ENCODE measurements at regions not wholly inside any gene's neighbourhood (a gene's known extent, or its start where the extent isn't known, plus 50 kb on each side); places are given as distances from the start of the nearest gene placed in this dataset.

DNA sequence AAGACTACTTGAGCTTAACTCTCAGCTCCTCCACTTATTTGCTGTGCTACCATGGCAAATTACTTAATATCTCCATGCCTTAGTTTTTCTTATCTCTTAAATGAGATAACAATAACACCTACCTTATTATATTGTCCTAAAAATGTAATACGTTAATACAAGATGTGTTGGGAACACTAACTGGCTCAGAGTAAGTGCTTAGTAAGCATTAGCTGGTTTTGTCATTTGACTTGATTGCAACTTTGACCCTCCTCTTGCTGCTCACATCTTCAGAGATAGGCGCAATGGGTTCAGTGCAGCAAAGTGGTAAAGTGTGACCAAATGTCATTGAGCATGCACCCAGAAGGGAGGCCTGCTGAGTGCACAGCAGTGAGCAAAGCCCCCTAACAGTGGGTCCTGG is 294.5 kb upstream of the CLNK start:
- no peak for DNase-seq
- H3K9me3 Mint-ChIP-seq = no peaks in the 10 kb centered on the region
- intact Hi-C loops (cut with micrococcal nuclease) = no loop called here
- peaks cover 9% of the 10 kb centered on the region for H3K4me1 Mint-ChIP-seq (ENCODE audit: low read depth)
- no peak overlapping the region for H3K27ac Mint-ChIP-seq
- no peaks in the 10 kb centered on the region for H3K27me3 Mint-ChIP-seq
- ChIA-PET CTCF (no interaction called here), POLR2A (no interaction called here)
- H3K4me3 Mint-ChIP-seq = no peak overlapping the region
- H3K36me3 Mint-ChIP-seq = no peaks in the 10 kb centered on the region

DNA sequence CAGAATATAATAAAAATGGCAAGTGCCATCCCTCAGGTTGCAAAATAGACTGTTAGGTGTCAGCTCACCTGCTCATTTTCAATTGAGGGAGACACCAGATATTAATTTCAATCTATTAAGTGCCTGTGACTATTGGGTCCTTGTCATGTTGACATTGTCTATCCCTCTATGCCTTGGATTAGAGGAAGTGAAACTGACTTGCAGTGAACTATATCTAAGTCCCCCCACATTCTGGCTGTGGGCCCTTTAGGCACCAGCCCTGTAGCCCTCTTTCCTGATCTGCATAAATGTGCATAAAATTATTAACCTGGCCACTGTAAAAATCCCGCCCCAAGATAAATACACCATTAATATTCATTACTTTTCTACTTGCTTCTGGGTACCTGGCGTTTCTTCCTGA is 293.0 kb upstream of the CLNK start:
- ChIA-PET CTCF (no interaction called here), POLR2A (no interaction called here)
- Mint-ChIP-seq H3K27ac (no peak overlapping the region), H3K36me3 (no peaks in the 10 kb centered on the region), H3K27me3 (no peaks in the 10 kb centered on the region), H3K4me3 (no peak overlapping the region), H3K9me3 (no peaks in the 10 kb centered on the region), H3K4me1 (ENCODE audit: low read depth) (no peaks in the 10 kb centered on the region)
- intact Hi-C loops (cut with micrococcal nuclease) = no loop called here
- no peak for DNase-seq

DNA sequence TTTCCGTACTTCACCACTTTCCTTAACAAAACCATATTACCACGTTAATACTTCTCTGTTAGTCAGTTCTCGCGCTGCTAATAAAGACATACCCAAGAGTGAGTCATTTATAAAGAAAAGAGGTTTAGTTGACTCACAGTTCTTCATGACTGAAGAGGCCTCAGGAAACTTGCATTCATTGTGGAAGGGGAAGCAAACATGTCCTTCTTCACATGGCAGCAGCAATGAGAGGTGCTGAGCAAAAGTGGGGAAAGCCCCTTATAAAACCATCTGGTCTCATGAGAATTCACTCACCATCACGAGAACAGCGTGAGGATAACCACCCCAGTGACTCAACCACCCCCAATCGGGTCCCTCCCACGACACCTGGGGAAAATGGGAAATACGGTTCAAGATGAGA is 289.8 kb upstream of the CLNK start:
- POLR2A ChIA-PET = no interaction called here
- Mint-ChIP-seq H3K27ac (no peak overlapping the region), H3K4me3 (no peak overlapping the region), H3K9me3 (no peaks in the 10 kb centered on the region), H3K4me1 (ENCODE audit: low read depth) (no peaks in the 10 kb centered on the region), H3K27me3 (no peaks in the 10 kb centered on the region), H3K36me3 (no peaks in the 10 kb centered on the region)
- no peak for DNase-seq
- intact Hi-C loops (cut with micrococcal nuclease) = no loop called here
- CTCF ChIA-PET = no interaction called here

DNA sequence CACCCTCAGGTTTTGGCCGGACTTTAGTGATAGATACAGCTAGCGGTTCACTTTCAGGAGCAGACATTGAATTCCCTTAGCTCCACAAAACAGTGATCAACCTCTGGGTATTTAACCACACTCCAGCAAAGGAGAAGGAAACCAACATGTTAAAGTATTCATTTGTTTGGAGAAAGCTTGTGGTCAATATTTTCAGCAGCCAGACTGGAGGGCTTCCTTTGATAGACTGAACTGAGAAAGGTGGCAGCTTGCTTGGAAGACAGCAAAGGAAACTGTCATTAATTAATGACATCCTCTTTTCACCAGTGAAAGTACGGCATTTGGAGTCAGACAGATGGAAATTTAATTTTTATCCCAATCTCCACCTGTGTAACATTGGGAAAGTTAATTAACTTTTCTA is 289.1 kb upstream of the CLNK start:
- Mint-ChIP-seq H3K4me1 (ENCODE audit: low read depth) (no peaks in the 10 kb centered on the region), H3K27me3 (no peaks in the 10 kb centered on the region), H3K4me3 (no peak overlapping the region), H3K36me3 (no peaks in the 10 kb centered on the region), H3K27ac (no peak overlapping the region), H3K9me3 (no peaks in the 10 kb centered on the region)
- ChIA-PET POLR2A (interaction anchor here (0.5 kb wide), 1 partner anchor 251 kb away, joined by 3 read pairs; no protein-coding TSS in a partner anchor), CTCF (interaction anchor here (0.9 kb wide), 1 partner anchor 9 kb away, joined by 3 read pairs; no protein-coding TSS in a partner anchor)
- intact Hi-C loops (cut with micrococcal nuclease) = no loop called here
- DNase-seq = no peak

DNA sequence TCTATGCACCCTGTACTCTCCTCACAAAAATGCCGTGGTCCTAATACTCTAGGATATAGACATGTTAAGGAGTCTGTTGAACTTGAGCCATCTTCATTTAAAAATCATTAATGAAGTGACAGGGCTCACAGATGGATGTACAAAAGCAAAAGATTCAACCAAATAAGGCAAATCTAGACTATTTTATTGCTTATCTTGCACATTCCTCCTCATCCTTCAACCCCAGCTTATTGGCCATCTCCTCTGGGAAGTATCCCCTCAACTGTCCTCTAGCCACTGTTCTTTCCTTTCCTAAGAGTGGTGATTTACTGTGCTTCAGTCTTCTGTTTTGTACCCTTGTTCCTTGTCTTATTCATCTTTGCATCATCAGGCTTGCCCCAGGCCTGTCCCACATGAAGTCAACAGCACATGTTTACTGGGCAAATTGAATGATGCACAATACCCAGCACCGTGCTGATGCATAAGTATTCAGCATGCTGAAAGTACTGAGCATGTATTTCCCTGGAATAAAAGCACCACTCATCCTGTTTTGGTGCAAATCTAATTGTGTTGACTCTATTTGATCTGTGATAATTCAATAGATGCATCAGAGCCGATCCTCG is 287.3 kb upstream of the CLNK start:
- Mint-ChIP-seq H3K4me3 (no peak overlapping the region), H3K4me1 (ENCODE audit: low read depth) (no peaks in the 10 kb centered on the region), H3K9me3 (no peaks in the 10 kb centered on the region), H3K27me3 (no peaks in the 10 kb centered on the region), H3K36me3 (no peaks in the 10 kb centered on the region), H3K27ac (no peak overlapping the region)
- ChIA-PET CTCF (no interaction called here), POLR2A (no interaction called here)
- intact Hi-C loops (cut with micrococcal nuclease) = no loop called here
- DNase-seq = no peak

DNA sequence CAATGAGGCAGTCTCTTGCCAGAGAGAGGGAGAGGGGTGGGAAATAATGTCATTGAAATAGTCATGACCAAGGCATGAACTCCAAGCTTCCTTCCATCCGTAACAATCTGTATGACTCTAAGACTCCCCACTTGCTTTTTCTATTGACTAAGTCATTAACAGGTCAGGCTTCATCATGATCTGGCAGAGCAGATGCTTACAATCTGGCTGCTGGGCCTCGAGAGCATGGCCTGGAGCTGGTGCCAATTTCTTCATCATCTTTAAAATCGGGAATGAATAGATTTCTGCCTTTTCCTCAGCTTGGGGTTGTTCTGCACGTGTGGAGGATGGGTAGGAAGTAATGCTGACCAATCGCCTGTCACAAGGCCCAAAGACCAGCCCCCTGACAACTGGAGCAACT is 280.6 kb upstream of the CLNK start:
- no peak for DNase-seq
- POLR2A ChIA-PET = no interaction called here
- no peaks in the 10 kb centered on the region for H3K4me1 Mint-ChIP-seq (ENCODE audit: low read depth)
- H3K9me3 Mint-ChIP-seq = peaks cover 5% of the 10 kb centered on the region
- no peak overlapping the region for H3K4me3 Mint-ChIP-seq
- intact Hi-C loops (cut with micrococcal nuclease) = no loop called here
- CTCF ChIA-PET = no interaction called here
- H3K36me3 Mint-ChIP-seq = no peaks in the 10 kb centered on the region
- no peaks in the 10 kb centered on the region for H3K27me3 Mint-ChIP-seq
- H3K27ac Mint-ChIP-seq = no peak overlapping the region

DNA sequence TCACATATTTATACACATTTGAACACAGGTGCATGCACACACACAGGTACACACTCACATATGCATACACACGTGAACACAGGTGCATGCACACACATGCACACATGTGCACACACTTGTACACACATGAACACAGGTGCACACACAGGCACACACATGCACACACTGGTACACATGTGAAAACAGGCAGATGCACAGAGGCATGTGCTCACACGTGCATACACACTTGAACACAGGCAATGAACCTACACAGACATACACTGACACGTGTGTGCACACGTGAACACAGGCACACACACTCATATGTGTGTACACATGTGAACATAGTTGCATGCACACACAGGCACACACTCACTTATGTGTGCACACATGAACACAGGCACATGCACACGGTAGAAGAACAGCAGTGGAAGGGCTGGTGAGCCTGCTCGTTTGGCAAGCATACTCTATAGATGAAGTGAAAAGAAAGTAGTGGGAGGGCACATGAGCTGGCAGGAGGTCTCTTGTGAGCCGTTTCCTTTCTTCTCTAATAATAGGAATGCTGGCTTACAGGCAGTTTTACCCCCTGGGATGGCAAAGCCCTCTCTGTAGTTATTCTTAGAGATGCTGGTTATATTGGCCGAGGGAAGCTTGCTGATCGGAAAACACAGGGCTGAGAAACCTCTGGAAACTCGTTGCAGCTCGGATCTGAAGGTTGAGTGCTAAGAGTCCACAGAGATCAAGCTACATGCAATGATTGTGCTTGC is 279.6 kb upstream of the CLNK start:
- H3K4me1 Mint-ChIP-seq (ENCODE audit: low read depth) = no peaks in the 10 kb centered on the region
- intact Hi-C loops (cut with micrococcal nuclease) = no loop called here
- no peaks in the 10 kb centered on the region for H3K36me3 Mint-ChIP-seq
- ChIA-PET CTCF (no interaction called here), POLR2A (no interaction called here)
- no peaks in the 10 kb centered on the region for H3K27me3 Mint-ChIP-seq
- H3K4me3 Mint-ChIP-seq = no peak overlapping the region
- DNase-seq = no peak
- H3K27ac Mint-ChIP-seq = no peak overlapping the region
- peaks cover 5% of the 10 kb centered on the region for H3K9me3 Mint-ChIP-seq

DNA sequence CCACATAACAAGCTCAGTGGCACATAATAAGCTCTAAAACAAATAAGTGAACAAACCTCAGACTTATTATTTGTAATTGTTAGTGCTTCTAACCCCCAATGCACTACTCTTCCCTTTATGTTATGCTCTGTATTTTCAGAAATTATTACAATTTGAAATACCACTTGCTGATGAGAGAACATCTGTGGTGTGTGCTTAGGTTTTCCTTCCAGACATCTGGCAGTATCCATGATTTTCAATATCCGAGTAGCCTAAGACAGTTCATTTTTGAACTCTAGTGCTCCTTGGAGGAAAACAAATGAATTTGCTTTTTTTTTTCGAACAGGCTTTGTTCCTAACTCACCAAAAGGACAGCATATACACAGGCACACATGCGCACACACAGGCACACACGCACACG is 278.7 kb upstream of the CLNK start:
- no peak overlapping the region for H3K27ac Mint-ChIP-seq
- intact Hi-C loops (cut with micrococcal nuclease) = no loop called here
- peaks cover 5% of the 10 kb centered on the region for H3K9me3 Mint-ChIP-seq
- ChIA-PET CTCF (no interaction called here), POLR2A (no interaction called here)
- no peaks in the 10 kb centered on the region for H3K4me1 Mint-ChIP-seq (ENCODE audit: low read depth)
- no peaks in the 10 kb centered on the region for H3K27me3 Mint-ChIP-seq
- DNase-seq = no peak
- H3K36me3 Mint-ChIP-seq = no peaks in the 10 kb centered on the region
- H3K4me3 Mint-ChIP-seq = no peak overlapping the region

DNA sequence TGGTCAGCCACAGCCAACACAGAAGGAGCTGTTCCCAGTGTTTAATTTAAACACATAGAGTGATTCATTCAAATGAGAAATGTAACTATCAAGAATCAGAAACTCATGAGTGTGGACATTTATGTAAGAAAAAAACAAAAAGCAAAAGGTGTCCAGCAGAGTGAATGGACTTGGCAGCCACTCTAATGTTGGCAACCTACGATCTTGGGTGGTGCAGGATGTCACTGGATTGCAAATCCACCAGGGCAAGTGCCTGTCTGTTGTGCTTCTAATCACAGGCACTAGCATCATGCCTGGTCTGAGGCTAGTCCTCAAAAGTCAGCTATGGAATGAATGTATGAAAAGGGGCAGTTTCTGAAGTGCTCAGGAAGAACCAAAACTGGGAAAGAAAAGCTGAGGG is 277.7 kb upstream of the CLNK start:
- H3K4me3 Mint-ChIP-seq = no peak overlapping the region

DNA sequence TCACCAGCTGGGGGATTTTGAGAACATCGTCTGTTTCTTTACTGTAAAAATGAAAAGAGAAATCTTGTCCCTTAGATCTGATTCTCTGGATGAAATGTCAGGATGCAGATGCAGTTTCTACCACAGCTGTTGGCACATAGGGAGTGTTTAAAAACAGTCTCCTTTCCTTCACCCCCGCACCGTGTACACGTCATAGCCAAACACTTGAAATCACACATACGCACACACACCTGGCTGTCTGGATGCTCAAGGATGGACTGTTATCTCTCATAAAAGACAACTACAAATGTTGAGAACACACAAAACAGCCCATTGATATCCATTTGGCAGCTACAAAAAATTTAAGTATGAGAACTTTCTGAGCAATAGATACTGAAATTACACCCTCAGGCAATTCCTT is 275.8 kb upstream of the CLNK start:
- H3K9me3 Mint-ChIP-seq = peaks cover 5% of the 10 kb centered on the region
- H3K4me1 Mint-ChIP-seq (ENCODE audit: low read depth) = no peaks in the 10 kb centered on the region
- H3K4me3 Mint-ChIP-seq = no peak overlapping the region
- peaks cover 2% of the 10 kb centered on the region for H3K27me3 Mint-ChIP-seq
- peak; percentile 11 for DNase-seq
- POLR2A ChIA-PET = no interaction called here
- H3K27ac Mint-ChIP-seq = no peak overlapping the region
- H3K36me3 Mint-ChIP-seq = no peaks in the 10 kb centered on the region
- intact Hi-C loops (cut with micrococcal nuclease) = no loop called here
- CTCF ChIA-PET = no interaction called here

More for the DNA sequence above, 277.7 kb upstream of the CLNK start:
- CTCF ChIA-PET = no interaction called here
- POLR2A ChIA-PET = no interaction called here
- Mint-ChIP-seq H3K27ac (no peak overlapping the region), H3K9me3 (peaks cover 5% of the 10 kb centered on the region), H3K36me3 (no peaks in the 10 kb centered on the region), H3K27me3 (peaks cover 2% of the 10 kb centered on the region), H3K4me1 (ENCODE audit: low read depth) (no peaks in the 10 kb centered on the region)
- intact Hi-C loops (cut with micrococcal nuclease) = no loop called here
- DNase-seq = no peak

DNA sequence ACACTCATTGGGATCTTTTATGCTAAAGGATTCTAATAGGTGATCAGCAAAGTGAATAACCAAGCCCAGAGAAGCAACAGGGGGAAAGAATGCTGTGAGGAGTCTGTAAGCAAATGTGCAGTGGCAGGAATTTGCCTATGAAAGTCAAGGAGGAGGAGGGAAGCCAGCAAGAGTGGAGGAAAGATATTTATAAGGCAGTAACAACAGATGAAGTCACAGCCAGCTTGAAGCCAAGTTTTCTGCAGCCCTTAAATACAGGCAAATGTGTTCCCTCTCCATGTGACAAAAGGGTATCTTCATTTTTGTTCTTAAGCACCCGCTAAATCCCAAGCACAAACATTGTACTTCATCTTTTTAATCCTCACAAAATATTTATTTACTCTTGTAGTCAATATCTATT is 275.0 kb upstream of the CLNK start:
- no peak overlapping the region for H3K4me3 Mint-ChIP-seq
- H3K9me3 Mint-ChIP-seq = peaks cover 5% of the 10 kb centered on the region
- no peak overlapping the region for H3K27ac Mint-ChIP-seq
- H3K27me3 Mint-ChIP-seq = peaks cover 2% of the 10 kb centered on the region
- no peak for DNase-seq
- ChIA-PET CTCF (no interaction called here), POLR2A (no interaction called here)
- H3K36me3 Mint-ChIP-seq = no peaks in the 10 kb centered on the region
- intact Hi-C loops (cut with micrococcal nuclease) = no loop called here
- H3K4me1 Mint-ChIP-seq (ENCODE audit: low read depth) = no peaks in the 10 kb centered on the region

DNA sequence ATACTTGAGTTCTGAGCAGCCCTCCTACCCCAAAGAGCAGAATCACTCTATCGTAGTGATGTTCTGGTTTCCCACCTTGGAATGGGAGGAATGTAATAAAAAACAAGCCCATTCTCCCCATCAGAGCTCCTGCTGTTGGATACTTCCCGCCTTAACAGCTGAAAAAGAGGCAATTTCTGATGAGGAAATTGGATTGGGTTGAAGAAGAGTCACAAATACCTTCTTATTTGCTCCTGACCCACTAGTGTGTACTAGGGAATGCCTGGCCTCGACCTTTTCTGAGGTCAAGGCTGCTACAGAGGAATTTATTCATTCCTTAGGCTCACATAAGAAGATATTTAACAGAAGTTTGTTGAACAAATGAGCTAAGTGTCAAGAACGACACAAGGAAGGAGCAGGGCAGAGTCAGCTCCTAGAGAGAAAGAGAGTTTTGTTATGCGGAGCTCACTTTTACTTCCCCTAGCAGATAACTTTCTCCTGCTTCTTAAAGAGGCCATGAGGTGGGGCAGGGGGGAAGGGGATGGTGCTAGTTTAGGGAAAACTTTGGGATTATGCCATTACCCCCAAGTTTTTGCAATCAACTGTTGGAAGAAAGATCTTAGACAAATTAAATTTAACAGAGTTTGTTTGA is 273.8 kb upstream of the CLNK start:
- H3K27ac Mint-ChIP-seq = no peak overlapping the region
- no peak overlapping the region for H3K4me3 Mint-ChIP-seq
- H3K4me1 Mint-ChIP-seq (ENCODE audit: low read depth) = no peaks in the 10 kb centered on the region
- no peaks in the 10 kb centered on the region for H3K36me3 Mint-ChIP-seq
- peaks cover 2% of the 10 kb centered on the region for H3K9me3 Mint-ChIP-seq
- no peak for DNase-seq
- ChIA-PET CTCF (no interaction called here), POLR2A (no interaction called here)
- intact Hi-C loops (cut with micrococcal nuclease) = no loop called here
- peaks cover 2% of the 10 kb centered on the region for H3K27me3 Mint-ChIP-seq

DNA sequence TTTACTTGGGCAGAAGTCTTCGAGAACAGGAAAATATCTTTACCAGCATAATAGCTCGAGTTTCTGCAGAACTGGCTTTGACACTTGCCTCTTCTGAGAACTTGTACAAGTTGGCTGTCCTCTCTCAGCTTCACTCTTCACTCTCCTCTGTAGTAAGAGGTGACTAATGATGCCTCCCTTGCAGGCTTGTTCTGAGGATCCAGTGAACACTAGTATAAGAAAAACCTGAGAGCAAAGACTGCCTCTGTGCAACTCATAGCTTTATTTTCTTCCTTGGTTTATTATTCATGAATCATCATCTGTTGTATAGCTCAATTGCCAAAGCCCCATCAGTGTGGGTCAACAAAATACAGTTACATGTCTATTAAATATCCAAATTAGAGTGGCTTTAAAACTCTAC is 266.7 kb upstream of the CLNK start:
- no peaks in the 10 kb centered on the region for H3K36me3 Mint-ChIP-seq
- intact Hi-C loops (cut with micrococcal nuclease) = no loop called here
- H3K9me3 Mint-ChIP-seq = no peaks in the 10 kb centered on the region
- H3K27me3 Mint-ChIP-seq = no peaks in the 10 kb centered on the region
- DNase-seq = no peak
- no peak overlapping the region for H3K4me3 Mint-ChIP-seq
- no peak overlapping the region for H3K27ac Mint-ChIP-seq
- ChIA-PET POLR2A (no interaction called here), CTCF (interaction anchor here (0.6 kb wide), 1 partner anchor 400 kb away, joined by 3 read pairs; no protein-coding TSS in a partner anchor)
- H3K4me1 Mint-ChIP-seq (ENCODE audit: low read depth) = no peaks in the 10 kb centered on the region
